ENCODE measurements at regions not wholly inside any gene's neighbourhood (a gene's known extent, or its start where the extent isn't known, plus 50 kb on each side); places are given as distances from the start of the nearest gene placed in this dataset.
A peak's percentile ranks its signal among the peaks of the same experiment; 100 is the strongest.

- no peak for DNase-seq (ENCODE audit: low spot score)
Observed at GRCh38 chr13:97116754-97117153, 105.4 kb upstream of the MBNL2 start.

GRCh38 chr13:97117388-97117910 is 104.7 kb upstream of the MBNL2 start:
- no peaks in the 10 kb centered on the region for H3K9me3 Mint-ChIP-seq (ENCODE audit: low read depth)
- H3K4me1 Mint-ChIP-seq (ENCODE audit: low read depth) = peaks cover 87% of the 10 kb centered on the region
- no peaks in the 10 kb centered on the region for H3K36me3 Mint-ChIP-seq (ENCODE audit: low read depth)
- TF ChIP-seq CTCF (IDR thresholded peaks at IDR 0.05) = no peak
- H3K4me3 Mint-ChIP-seq (ENCODE audit: unreplicated experiment) = no peak overlapping the region
- DNase-seq (ENCODE audit: low spot score) = no peak
- no peak overlapping the region for H3K27ac Mint-ChIP-seq (ENCODE audit: unreplicated experiment)
- H3K27me3 Mint-ChIP-seq (ENCODE audit: low read depth) = no peaks in the 10 kb centered on the region

More at GRCh38 chr13:97116754-97117153, 105.4 kb upstream of the MBNL2 start:
- H3K27ac Mint-ChIP-seq (ENCODE audit: unreplicated experiment) = peak overlapping the region; percentile 93
- peaks cover 87% of the 10 kb centered on the region for H3K4me1 Mint-ChIP-seq (ENCODE audit: low read depth)
- no peak for TF ChIP-seq CTCF (IDR thresholded peaks at IDR 0.05)
- H3K9me3 Mint-ChIP-seq (ENCODE audit: low read depth) = no peaks in the 10 kb centered on the region
- no peak overlapping the region for H3K4me3 Mint-ChIP-seq (ENCODE audit: unreplicated experiment)
- no peaks in the 10 kb centered on the region for H3K36me3 Mint-ChIP-seq (ENCODE audit: low read depth)
- no peaks in the 10 kb centered on the region for H3K27me3 Mint-ChIP-seq (ENCODE audit: low read depth)

- H3K9me3 Mint-ChIP-seq (ENCODE audit: low read depth) = no peaks in the 10 kb centered on the region
- H3K4me1 Mint-ChIP-seq (ENCODE audit: low read depth) = peaks cover 85% of the 10 kb centered on the region
- no peak for DNase-seq (ENCODE audit: low spot score)
- no peaks in the 10 kb centered on the region for H3K36me3 Mint-ChIP-seq (ENCODE audit: low read depth)
- no peak for TF ChIP-seq CTCF (IDR thresholded peaks at IDR 0.05)
- no peaks in the 10 kb centered on the region for H3K27me3 Mint-ChIP-seq (ENCODE audit: low read depth)
- H3K4me3 Mint-ChIP-seq (ENCODE audit: unreplicated experiment) = no peak overlapping the region
- H3K27ac Mint-ChIP-seq (ENCODE audit: unreplicated experiment) = peak overlapping the region; percentile 50
Observed at GRCh38 chr13:97119943-97120342, 102.2 kb upstream of the MBNL2 start.

GRCh38 chr13:97120346-97120745 is 101.8 kb upstream of the MBNL2 start:
- H3K27ac Mint-ChIP-seq (ENCODE audit: unreplicated experiment) = peak overlapping the region; percentile 50
- H3K36me3 Mint-ChIP-seq (ENCODE audit: low read depth) = no peaks in the 10 kb centered on the region
- H3K4me3 Mint-ChIP-seq (ENCODE audit: unreplicated experiment) = no peak overlapping the region
- H3K4me1 Mint-ChIP-seq (ENCODE audit: low read depth) = peaks cover 85% of the 10 kb centered on the region
- DNase-seq (ENCODE audit: low spot score) = no peak
- no peak for TF ChIP-seq CTCF (IDR thresholded peaks at IDR 0.05)
- H3K27me3 Mint-ChIP-seq (ENCODE audit: low read depth) = no peaks in the 10 kb centered on the region
- H3K9me3 Mint-ChIP-seq (ENCODE audit: low read depth) = no peaks in the 10 kb centered on the region

- Mint-ChIP-seq H3K4me1 (ENCODE audit: low read depth) (peaks cover 85% of the 10 kb centered on the region), H3K27me3 (ENCODE audit: low read depth) (no peaks in the 10 kb centered on the region), H3K9me3 (ENCODE audit: low read depth) (no peaks in the 10 kb centered on the region), H3K36me3 (ENCODE audit: low read depth) (no peaks in the 10 kb centered on the region), H3K4me3 (ENCODE audit: unreplicated experiment) (no peak overlapping the region), H3K27ac (ENCODE audit: unreplicated experiment) (no peak overlapping the region)
- DNase-seq (ENCODE audit: low spot score) = no peak
- TF ChIP-seq CTCF (IDR thresholded peaks at IDR 0.05) = no peak
Observed at GRCh38 chr13:97120976-97121375, 101.2 kb upstream of the MBNL2 start.
